Mesothelial cell of epicardium (in vitro differentiated cells): ENCODE measurements at regions not wholly inside any gene's neighbourhood (a gene's known extent, or its start where the extent isn't known, plus 50 kb on each side); places are given as distances from the start of the nearest gene placed in this dataset.

Experiments used
- DNase-seq, 2 experiments: peaks; one replicate each; pipeline ENCODE4 v3.0.0; 2021; ENCODE audit warnings: low spot score in 2 of 2; ENCODE audit not compliant: unreplicated experiment in 2 of 2
- H3K27ac Mint-ChIP-seq: 2 replicates; pipeline ENCODE4 v1.8.0; 2021; ENCODE audit warnings: mixed read lengths
- H3K27me3 Mint-ChIP-seq: 2 replicates; pipeline ENCODE4 v1.8.0; 2021; ENCODE audit warnings: low read depth, mixed read lengths
- H3K36me3 Mint-ChIP-seq: 2 replicates; pipeline ENCODE4 v1.8.0; 2021; ENCODE audit warnings: mixed read lengths
- H3K4me1 Mint-ChIP-seq: 2 replicates; pipeline ENCODE4 v1.8.0; 2021; ENCODE audit warnings: mixed read lengths
- H3K4me3 Mint-ChIP-seq: 2 replicates; pipeline ENCODE4 v1.8.0; 2021; ENCODE audit warnings: mild to moderate bottlenecking, moderate library complexity, mixed read lengths
- H3K9me3 Mint-ChIP-seq: 2 replicates; pipeline ENCODE4 v1.8.0; 2021; ENCODE audit warnings: mixed read lengths
- CTCF ChIP-seq: fragments of 200-600 bp; sonication (generic); IDR thresholded peaks from one replicate; pipeline ENCODE4 v1.5.0; 2021; ENCODE audit warnings: antibody characterized with exemption; ENCODE audit not compliant: unreplicated experiment

- no peaks in the 10 kb centered on the region for H3K27me3 Mint-ChIP-seq
- no peak for TF ChIP-seq CTCF
- no peaks in the 10 kb centered on the region for H3K4me1 Mint-ChIP-seq
- no peak overlapping the region for H3K27ac Mint-ChIP-seq
- no peaks in the 10 kb centered on the region for H3K36me3 Mint-ChIP-seq
- H3K4me3 Mint-ChIP-seq, result no peak overlapping the region
- no peak for DNase-seq
- peaks cover 9% of the 10 kb centered on the region for H3K9me3 Mint-ChIP-seq
These were observed 457.4 kb upstream of the TPK1 start for GRCh38 chr7:145293228-145293701.

GRCh38 chr7:145289384-145289783 is 453.5 kb upstream of the TPK1 start:
- H3K27me3 Mint-ChIP-seq, result no peaks in the 10 kb centered on the region

GRCh38 chr7:145276118-145276517 is 440.3 kb upstream of the TPK1 start:
- DNase-seq, result no peak
- no peak overlapping the region for H3K27ac Mint-ChIP-seq
- no peaks in the 10 kb centered on the region for H3K27me3 Mint-ChIP-seq
- H3K9me3 Mint-ChIP-seq, result peaks cover 72% of the 10 kb centered on the region
- no peak overlapping the region for H3K4me3 Mint-ChIP-seq
- H3K4me1 Mint-ChIP-seq, result no peaks in the 10 kb centered on the region
- no peak for TF ChIP-seq CTCF
- no peaks in the 10 kb centered on the region for H3K36me3 Mint-ChIP-seq

More at GRCh38 chr7:145289384-145289783, 453.5 kb upstream of the TPK1 start:
- TF ChIP-seq CTCF, result no peak
- Mint-ChIP-seq H3K9me3 (peaks cover 15% of the 10 kb centered on the region), H3K36me3 (no peaks in the 10 kb centered on the region), H3K4me3 (no peak overlapping the region), H3K27ac (no peak overlapping the region), H3K4me1 (no peaks in the 10 kb centered on the region)
- DNase-seq, result no peak

- H3K4me3 Mint-ChIP-seq, result no peak overlapping the region
- H3K27ac Mint-ChIP-seq, result no peak overlapping the region
- no peaks in the 10 kb centered on the region for H3K36me3 Mint-ChIP-seq
- TF ChIP-seq CTCF, result no peak
- no peak for DNase-seq
- H3K9me3 Mint-ChIP-seq, result peaks cover 44% of the 10 kb centered on the region
- H3K4me1 Mint-ChIP-seq, result no peaks in the 10 kb centered on the region
- no peaks in the 10 kb centered on the region for H3K27me3 Mint-ChIP-seq
These were observed 433.7 kb upstream of the TPK1 start for GRCh38 chr7:145269418-145270161.

GRCh38 chr7:145265180-145265579 is 429.3 kb upstream of the TPK1 start:
- Mint-ChIP-seq H3K4me3 (no peak overlapping the region), H3K9me3 (peaks cover 23% of the 10 kb centered on the region), H3K36me3 (no peaks in the 10 kb centered on the region), H3K4me1 (no peaks in the 10 kb centered on the region), H3K27me3 (no peaks in the 10 kb centered on the region), H3K27ac (no peak overlapping the region)
- no peak for TF ChIP-seq CTCF
- no peak for DNase-seq
